Subcutaneous abdominal adipose tissue (tissue), 5 donors: ENCODE measurements at regions not wholly inside any gene's neighbourhood (a gene's known extent, or its start where the extent isn't known, plus 50 kb on each side); places are given as distances from the start of the nearest gene placed in this dataset.

Experiments
- H3K27ac ChIP-seq: one replicate; pipeline ENCODE4 v1.7.0; 2013; ENCODE audit warnings: low read depth, mild to moderate bottlenecking, inconsistent platforms, low read length, moderate library complexity
- H3K27me3 ChIP-seq, 5 donors: one replicate each; pipeline ENCODE4 v1.7.0; 2013; ENCODE audit warnings: low read length in 5 of 5, inconsistent platforms in 1 of 5; ENCODE audit not compliant: control insufficient read depth in 5 of 5, insufficient read depth in 4 of 5
- H3K36me3 ChIP-seq, 5 donors: one replicate each; pipeline ENCODE4 v1.7.0; 2013; ENCODE audit warnings: low read length in 5 of 5; ENCODE audit not compliant: control insufficient read depth in 5 of 5, insufficient read depth in 5 of 5
- H3K4me1 ChIP-seq, 5 donors: one replicate each; pipeline ENCODE4 v1.7.0; 2013; ENCODE audit warnings: low read length in 5 of 5, mild to moderate bottlenecking in 3 of 5, moderate library complexity in 1 of 5; ENCODE audit not compliant: control insufficient read depth in 5 of 5, insufficient read depth in 5 of 5
- H3K4me3 ChIP-seq, 5 donors: one replicate each; pipeline ENCODE4 v1.7.0; 2013; ENCODE audit warnings: low read length in 5 of 5, low read depth in 1 of 5
- H3K9ac ChIP-seq, 5 donors: one replicate each; pipeline ENCODE4 v1.7.0; 2013; ENCODE audit warnings: low read length in 5 of 5, mild to moderate bottlenecking in 4 of 5, moderate library complexity in 3 of 5
- H3K9me3 ChIP-seq, 5 donors: one replicate each; pipeline ENCODE4 v1.7.0; 2013; ENCODE audit warnings: low read length in 5 of 5; ENCODE audit not compliant: control insufficient read depth in 5 of 5
- donor health status: healthy.
- donor health status: healthy.
- donor health status: healthy.
- donor health status: healthy.
- donor health status: healthy.

GRCh38 chr20:58590679-58591473, 60.2 kb upstream of the STX16 start:
- no peak overlapping the region for H3K4me3 ChIP-seq
- no peak overlapping the region for H3K27ac ChIP-seq
- peaks cover 0 to 1% (median 0%) of the 10 kb centered on the region in 5 donors for H3K4me1 ChIP-seq

DNA sequence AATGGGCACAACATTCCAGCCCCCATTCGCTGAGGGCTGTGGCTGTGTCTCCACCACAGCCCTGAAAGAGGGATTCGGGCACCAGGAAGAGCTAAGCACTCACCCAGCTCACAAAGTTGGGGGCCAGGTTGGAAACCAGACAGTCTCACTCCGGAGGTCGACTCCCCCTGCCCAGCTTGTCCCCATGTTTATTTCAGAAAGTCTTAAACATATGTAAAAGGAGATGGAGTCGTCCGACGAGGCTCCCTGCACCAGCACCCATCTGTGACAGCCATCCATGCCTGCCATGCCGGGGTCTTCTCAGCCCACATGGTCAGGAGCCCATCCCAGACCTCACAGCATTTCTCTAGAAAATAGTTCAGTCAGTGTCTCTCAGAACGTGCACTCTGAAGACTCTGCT, 63.6 kb upstream of the STX16 start:
- Histone ChIP-seq H3K9ac (no peak overlapping the region), H3K4me1 (peaks cover 0 to 4% (median 0%) of the 10 kb centered on the region in 5 donors), H3K27ac (no peak overlapping the region), H3K27me3 (peaks cover 8 to 16% (median 11%) of the 10 kb centered on the region in 5 donors), H3K36me3 (no peaks in the 10 kb centered on the region), H3K9me3 (no peaks in the 10 kb centered on the region), H3K4me3 (no peak overlapping the region)

More at GRCh38 chr20:58590679-58591473, 60.2 kb upstream of the STX16 start:
- Histone ChIP-seq H3K9me3 (no peaks in the 10 kb centered on the region), H3K9ac (no peak overlapping the region), H3K36me3 (no peaks in the 10 kb centered on the region), H3K27me3 (peaks cover 0 to 16% (median 11%) of the 10 kb centered on the region in 5 donors)

GRCh38 chr20:58586565-58587093, 64.5 kb upstream of the STX16 start:
- H3K9ac ChIP-seq: no peak overlapping the region
- H3K27me3 ChIP-seq: peaks cover 5 to 17% (median 8%) of the 10 kb centered on the region in 5 donors
- H3K4me1 ChIP-seq: peaks cover 0 to 4% (median 0%) of the 10 kb centered on the region in 5 donors
- no peak overlapping the region for H3K27ac ChIP-seq
- H3K4me3 ChIP-seq: no peak overlapping the region
- H3K36me3 ChIP-seq: no peaks in the 10 kb centered on the region
- peaks cover 0 to under 1% (median 0%) of the 10 kb centered on the region in 5 donors for H3K9me3 ChIP-seq

DNA sequence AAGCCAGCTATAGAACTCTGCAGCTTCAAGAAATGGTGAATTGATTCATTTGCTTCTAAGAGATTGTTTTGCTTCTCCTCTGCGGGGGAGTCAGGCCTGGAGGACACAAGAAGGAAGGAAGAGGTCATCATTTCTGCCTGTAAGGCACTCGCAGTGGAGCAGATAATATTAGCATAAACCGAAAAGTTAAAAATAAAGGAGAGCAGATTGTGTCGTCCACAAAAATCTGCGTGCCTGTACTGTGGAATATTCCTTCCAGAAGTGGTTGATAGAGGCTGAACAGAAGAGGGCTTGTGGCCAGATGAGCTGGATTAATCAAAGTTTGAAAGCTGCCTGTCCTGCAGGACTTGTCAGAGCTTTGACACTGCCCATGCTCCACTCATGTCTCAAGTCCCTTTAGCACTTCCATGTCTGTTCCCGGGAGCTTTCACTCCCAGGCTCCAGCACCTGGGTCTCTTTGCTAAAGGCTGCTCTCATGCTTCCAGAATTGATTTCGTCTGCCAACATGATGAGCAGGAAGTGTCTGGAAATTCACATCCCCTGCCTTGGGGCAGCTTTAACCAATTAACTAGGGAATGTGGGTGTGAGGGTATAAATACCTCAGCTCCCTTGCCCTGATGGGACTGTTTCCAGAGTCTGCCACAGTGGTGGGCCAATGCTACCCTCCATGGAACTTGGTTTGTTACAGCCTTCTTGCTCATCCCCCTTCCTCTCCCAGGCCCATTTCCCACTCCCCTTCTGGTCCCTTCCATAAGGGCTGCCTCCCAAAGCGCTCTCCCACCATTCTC, 65.1 kb upstream of the STX16 start:
- H3K27me3 ChIP-seq: peaks cover 5 to 17% (median 8%) of the 10 kb centered on the region in 5 donors
- no peaks in the 10 kb centered on the region for H3K36me3 ChIP-seq
- H3K9me3 ChIP-seq: peaks cover 0 to 2% (median 0%) of the 10 kb centered on the region in 5 donors
- peaks cover 0 to 4% (median 0%) of the 10 kb centered on the region in 5 donors for H3K4me1 ChIP-seq
- H3K27ac ChIP-seq: no peak overlapping the region
- H3K4me3 ChIP-seq: no peak overlapping the region
- no peak overlapping the region for H3K9ac ChIP-seq

DNA sequence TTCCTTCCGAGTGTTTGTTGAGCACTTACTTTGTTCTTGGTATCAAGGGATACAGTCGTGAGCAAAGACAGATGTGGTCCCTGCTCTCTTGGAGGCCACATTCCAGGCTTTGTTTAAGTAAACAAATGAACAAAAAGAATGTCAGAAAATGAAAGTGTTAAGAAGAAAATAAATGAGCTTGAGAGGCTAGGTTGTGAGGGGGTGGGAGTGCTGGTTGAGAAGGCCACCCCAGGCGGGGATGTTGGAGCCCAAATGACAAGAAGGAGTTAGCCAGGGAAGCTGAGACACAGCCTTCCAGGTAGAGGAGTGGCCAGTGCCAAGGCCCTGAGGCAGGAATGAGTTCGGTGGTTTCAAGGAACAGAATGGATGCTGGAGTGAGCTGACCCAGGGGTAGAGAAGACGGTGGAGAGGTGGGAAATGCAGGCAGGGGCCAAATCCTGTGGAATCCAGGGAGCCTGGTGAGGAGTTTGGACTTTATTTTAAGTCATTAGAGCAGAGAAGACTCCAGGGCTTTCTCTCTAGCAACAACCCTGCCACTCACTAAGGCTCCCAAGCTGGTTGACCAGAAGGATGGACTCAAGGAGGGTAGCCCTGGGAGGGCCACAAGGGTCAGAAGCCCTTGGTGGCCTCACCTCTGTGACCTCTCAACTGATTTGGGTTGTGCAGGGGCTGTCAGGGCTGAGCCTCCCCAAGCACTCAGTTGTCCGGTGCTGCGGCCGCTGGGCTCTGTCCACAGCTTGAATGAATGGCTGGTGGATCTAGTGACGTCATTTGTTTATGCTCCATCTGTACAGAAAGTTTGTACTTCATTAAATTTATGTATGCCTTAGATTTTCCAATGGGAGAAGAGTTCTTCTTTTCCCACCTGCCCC, 66.0 kb upstream of the STX16 start:
- no peak overlapping the region for H3K4me3 ChIP-seq
- H3K9me3 ChIP-seq: peaks cover 0 to 2% (median 0%) of the 10 kb centered on the region in 5 donors
- H3K36me3 ChIP-seq: no peaks in the 10 kb centered on the region
- no peak overlapping the region for H3K27ac ChIP-seq
- H3K9ac ChIP-seq: no peak overlapping the region
- H3K27me3 ChIP-seq: peaks cover 5 to 14% (median 8%) of the 10 kb centered on the region in 5 donors
- peaks cover 0 to 4% (median 0%) of the 10 kb centered on the region in 5 donors for H3K4me1 ChIP-seq

GRCh38 chr20:58584051-58584824, 66.8 kb upstream of the STX16 start:
- Histone ChIP-seq H3K36me3 (no peaks in the 10 kb centered on the region), H3K9ac (no peak overlapping the region), H3K4me1 (peaks cover 0 to 4% (median 0%) of the 10 kb centered on the region in 5 donors), H3K4me3 (no peak overlapping the region), H3K27me3 (peaks cover 3 to 10% (median 7%) of the 10 kb centered on the region in 5 donors), H3K27ac (no peak overlapping the region), H3K9me3 (peaks cover 0 to 2% (median 0%) of the 10 kb centered on the region in 5 donors)

DNA sequence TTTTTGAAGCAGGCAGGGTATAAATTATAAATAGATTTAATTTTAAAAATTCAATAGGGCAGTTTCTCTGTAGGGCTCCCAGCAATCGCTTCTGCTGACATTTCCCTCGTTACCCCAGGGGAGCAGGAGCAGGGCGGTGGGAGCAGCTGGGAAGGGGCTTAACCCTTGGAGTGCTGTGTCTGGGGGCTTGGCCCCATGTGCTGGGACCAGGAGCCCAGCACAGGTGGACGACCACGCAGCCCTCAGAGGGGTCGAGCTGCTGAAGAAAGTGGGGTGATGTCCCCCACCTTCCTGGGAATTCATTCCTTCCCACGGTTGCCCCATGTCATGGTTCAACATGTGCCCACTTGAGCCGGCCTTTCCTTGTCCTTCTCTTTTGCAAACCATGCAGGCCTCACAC, 67.5 kb upstream of the STX16 start:
- peaks cover 3 to 10% (median 7%) of the 10 kb centered on the region in 5 donors for H3K27me3 ChIP-seq
- H3K9ac ChIP-seq: no peak overlapping the region
- H3K36me3 ChIP-seq: no peaks in the 10 kb centered on the region
- no peak overlapping the region for H3K27ac ChIP-seq
- peaks cover 0 to 4% (median 0%) of the 10 kb centered on the region in 5 donors for H3K4me1 ChIP-seq
- peaks cover 0 to 2% (median 0%) of the 10 kb centered on the region in 5 donors for H3K9me3 ChIP-seq
- H3K4me3 ChIP-seq: no peak overlapping the region

DNA sequence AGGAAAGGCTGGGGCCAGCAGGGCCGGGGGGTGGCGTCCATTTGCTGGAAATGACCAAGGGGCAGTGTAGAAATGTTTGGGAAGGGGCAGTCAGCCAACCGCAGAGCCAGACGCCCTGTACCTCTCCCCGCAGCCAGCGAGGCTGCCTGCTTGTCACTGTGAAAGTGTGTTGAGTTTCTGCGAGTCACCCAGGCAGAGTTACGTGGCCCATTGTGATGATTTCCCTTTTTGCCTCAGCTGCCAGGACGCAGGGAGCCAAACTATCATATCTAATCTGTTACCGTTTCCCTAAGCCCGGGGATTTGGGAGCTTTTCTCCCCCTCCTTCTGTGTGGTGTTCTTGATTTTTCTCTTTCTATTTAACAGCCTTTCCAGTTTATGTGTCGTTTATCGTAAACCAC, 67.9 kb upstream of the STX16 start:
- Histone ChIP-seq H3K9ac (no peak overlapping the region), H3K9me3 (peaks cover 0 to 2% (median 0%) of the 10 kb centered on the region in 5 donors), H3K27me3 (peaks cover 5 to 10% (median 7%) of the 10 kb centered on the region in 5 donors), H3K27ac (no peak overlapping the region), H3K4me1 (peaks cover 0 to 4% (median 0%) of the 10 kb centered on the region in 5 donors), H3K4me3 (no peak overlapping the region), H3K36me3 (no peaks in the 10 kb centered on the region)

- peaks cover 4 to 10% (median 8%) of the 10 kb centered on the region in 5 donors for H3K27me3 ChIP-seq
- H3K4me3 ChIP-seq: no peak overlapping the region
- no peak overlapping the region for H3K9ac ChIP-seq
- H3K36me3 ChIP-seq: no peaks in the 10 kb centered on the region
- H3K4me1 ChIP-seq: no peaks in the 10 kb centered on the region
- H3K9me3 ChIP-seq: peaks cover 0 to 2% (median 0%) of the 10 kb centered on the region in 5 donors
- H3K27ac ChIP-seq: no peak overlapping the region
Measured at GRCh38 chr20:58580474-58580835, 65.3 kb upstream of the APCDD1L start.
